H1 (cell line): ENCODE measurements at regions not wholly inside any gene's neighbourhood (a gene's known extent, or its start where the extent isn't known, plus 50 kb on each side); places are given as distances from the start of the nearest gene placed in this dataset.

Source experiments
- EP300 ChIP-seq, 2 experiments: IDR thresholded peaks; 1 replicate in 1 of 2; 2 replicates in 1 of 2; pipeline ENCODE4 v1.6.1; 2011 to 2012; ENCODE audit warnings: low read depth in 2 of 2, low read length in 2 of 2, mild to moderate bottlenecking in 2 of 2, borderline replicate concordance in 1 of 2, inconsistent platforms in 1 of 2, moderate library complexity in 1 of 2
- POLR2AphosphoS5 ChIP-seq: IDR thresholded peaks from 2 replicates; pipeline ENCODE4 v1.6.1; 2011; ENCODE audit warnings: low read depth, low read length
- SP1 ChIP-seq: IDR thresholded peaks from 2 replicates; pipeline ENCODE4 v1.6.1; 2011; ENCODE audit warnings: low read depth, low read length
- TF ChIP-seq, protein P1 (sequence below), 3 experiments: IDR thresholded peaks; 1 replicate in 2 of 3; 2 replicates in 1 of 3; pipeline versions ENCODE4 v1.5.1 to v1.6.1; 2011; ENCODE audit warnings: low read length in 3 of 3, mild to moderate bottlenecking in 3 of 3, inconsistent platforms in 2 of 3, low read depth in 1 of 3, moderate library complexity in 1 of 3; ENCODE audit not compliant: insufficient read depth in 1 of 3; ENCODE audit errors: control extremely low read depth in 1 of 3

- TF ChIP-seq, protein P1, sequence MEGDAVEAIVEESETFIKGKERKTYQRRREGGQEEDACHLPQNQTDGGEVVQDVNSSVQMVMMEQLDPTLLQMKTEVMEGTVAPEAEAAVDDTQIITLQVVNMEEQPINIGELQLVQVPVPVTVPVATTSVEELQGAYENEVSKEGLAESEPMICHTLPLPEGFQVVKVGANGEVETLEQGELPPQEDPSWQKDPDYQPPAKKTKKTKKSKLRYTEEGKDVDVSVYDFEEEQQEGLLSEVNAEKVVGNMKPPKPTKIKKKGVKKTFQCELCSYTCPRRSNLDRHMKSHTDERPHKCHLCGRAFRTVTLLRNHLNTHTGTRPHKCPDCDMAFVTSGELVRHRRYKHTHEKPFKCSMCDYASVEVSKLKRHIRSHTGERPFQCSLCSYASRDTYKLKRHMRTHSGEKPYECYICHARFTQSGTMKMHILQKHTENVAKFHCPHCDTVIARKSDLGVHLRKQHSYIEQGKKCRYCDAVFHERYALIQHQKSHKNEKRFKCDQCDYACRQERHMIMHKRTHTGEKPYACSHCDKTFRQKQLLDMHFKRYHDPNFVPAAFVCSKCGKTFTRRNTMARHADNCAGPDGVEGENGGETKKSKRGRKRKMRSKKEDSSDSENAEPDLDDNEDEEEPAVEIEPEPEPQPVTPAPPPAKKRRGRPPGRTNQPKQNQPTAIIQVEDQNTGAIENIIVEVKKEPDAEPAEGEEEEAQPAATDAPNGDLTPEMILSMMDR (IDR thresholded peaks at IDR 0.05; ENCODE audit: control extremely low read depth in 1 of 3, insufficient read depth in 1 of 3, low read depth in 1 of 3, low read length in 3 of 3), result no peak
- TF ChIP-seq EP300 (IDR thresholded peaks at IDR 0.05; ENCODE audit: borderline replicate concordance in 1 of 2, low read depth in 2 of 2, low read length in 2 of 2) (no peak), POLR2AphosphoS5 (no peak), SP1 (no peak)
These were observed 88.6 kb upstream of the SLC35F3 start for GRCh38 chr1:233815865-233816264.
